Stimulated activated CD8-positive, alpha-beta memory T cell treated with anti-CD3 and anti-CD28 coated beads, Interleukin-15, amount 100 ng/mL, for 4 hours (primary cell): ENCODE measurements at regions not wholly inside any gene's neighbourhood (a gene's known extent, or its start where the extent isn't known, plus 50 kb on each side); places are given as distances from the start of the nearest gene placed in this dataset.

Source experiments
- DNase-seq, 2 donors: peaks; one replicate each; pipeline ENCODE4 v3.0.0-alpha.2; 2020; ENCODE audit warnings: low read depth in 2 of 2

- DNase-seq = no peak
Measured at GRCh38 chr2:36059691-36060090, 295.9 kb upstream of the CRIM1 start.

DNA sequence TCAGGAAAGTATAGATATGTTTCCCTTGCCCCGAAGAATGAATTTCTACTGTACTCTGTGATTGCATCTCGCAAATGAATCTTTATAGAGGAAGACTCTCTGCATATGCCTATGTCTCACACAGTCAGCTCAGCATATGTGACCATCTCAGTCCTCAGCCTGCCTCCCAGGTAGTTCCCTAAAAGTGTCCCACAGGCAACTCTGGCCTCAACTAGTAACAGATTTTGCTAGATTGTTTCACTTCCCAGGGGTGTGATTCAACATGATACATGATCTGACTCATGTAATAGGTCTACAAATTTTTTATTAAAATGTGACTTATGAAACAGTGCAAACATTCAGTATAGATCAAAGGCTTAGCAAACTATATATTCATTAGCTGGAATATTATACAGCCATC lies 296.6 kb upstream of the CRIM1 start:
- DNase-seq = no peak

DNA sequence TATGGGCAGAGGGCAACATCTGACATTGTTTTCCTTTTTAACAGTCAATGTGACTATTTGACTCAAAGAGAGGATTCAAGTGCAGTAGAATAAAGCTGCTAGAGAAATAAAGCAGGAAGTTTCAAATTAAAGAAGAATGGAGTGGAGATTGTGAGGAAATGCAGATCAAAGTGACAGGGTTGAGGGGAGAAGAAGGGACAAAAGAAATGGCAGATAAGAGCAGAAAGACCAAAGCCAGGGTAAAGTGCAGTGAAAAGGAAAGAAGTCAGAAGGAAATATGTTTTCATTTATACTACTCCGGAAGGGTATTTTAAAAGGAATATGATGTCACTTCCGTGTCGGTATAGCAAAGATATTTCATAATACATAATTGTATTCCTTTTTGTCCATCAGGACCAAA lies 297.5 kb upstream of the CRIM1 start:
- DNase-seq = no peak

DNA sequence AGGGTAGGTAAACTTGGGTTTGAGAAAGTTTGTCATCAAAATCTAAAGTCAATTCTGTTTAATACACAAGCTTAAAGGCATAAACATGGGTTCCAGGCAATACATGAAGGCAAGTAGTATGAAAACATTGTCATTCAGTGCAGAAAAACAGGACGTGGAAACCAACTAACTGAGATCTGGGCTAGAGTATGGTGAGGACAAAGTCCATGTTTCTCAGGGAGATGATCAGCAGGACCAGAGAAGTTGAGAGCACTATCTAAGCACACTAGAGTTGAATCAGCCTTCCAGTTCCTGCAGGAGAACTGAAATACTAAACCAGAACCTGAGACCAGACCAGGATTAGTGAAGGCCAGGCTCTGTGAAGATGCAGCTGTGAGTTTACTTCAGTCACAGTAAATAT lies 302.8 kb upstream of the CRIM1 start:
- DNase-seq = no peak

- no peak for DNase-seq
Measured at GRCh38 chr2:36044411-36044810, 311.2 kb upstream of the CRIM1 start.

GRCh38 chr2:36035137-36035536 lies 320.4 kb upstream of the CRIM1 start:
- DNase-seq = no peak

GRCh38 chr2:36032046-36032445 lies 323.5 kb upstream of the CRIM1 start:
- no peak for DNase-seq

DNA sequence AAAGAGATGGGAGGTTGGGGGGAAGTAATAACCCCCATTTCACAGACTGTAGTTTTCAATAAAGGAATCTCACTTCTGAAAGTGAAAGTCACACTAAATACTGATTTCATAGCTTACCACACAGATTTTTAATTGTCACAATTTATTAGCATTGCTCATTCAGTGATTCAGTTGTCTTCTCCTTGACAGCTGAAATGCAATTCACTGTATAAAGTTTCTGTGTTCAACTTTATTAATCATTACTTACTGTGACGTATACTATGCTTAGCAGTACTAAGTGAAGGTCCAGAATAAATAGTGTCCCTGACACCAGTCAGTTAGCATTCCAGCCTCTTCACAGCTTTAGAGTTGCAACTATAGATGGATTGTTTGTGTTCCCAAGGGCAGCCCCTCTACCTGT lies 324.1 kb upstream of the CRIM1 start:
- DNase-seq = no peak

- no peak for DNase-seq
Measured at GRCh38 chr2:36027616-36028015, 328.0 kb upstream of the CRIM1 start.

- DNase-seq = no peak
Measured at GRCh38 chr2:36013064-36013463, 342.5 kb upstream of the CRIM1 start.

- DNase-seq = no peak
Measured at GRCh38 chr2:36006444-36006843, 349.1 kb upstream of the CRIM1 start.

DNA sequence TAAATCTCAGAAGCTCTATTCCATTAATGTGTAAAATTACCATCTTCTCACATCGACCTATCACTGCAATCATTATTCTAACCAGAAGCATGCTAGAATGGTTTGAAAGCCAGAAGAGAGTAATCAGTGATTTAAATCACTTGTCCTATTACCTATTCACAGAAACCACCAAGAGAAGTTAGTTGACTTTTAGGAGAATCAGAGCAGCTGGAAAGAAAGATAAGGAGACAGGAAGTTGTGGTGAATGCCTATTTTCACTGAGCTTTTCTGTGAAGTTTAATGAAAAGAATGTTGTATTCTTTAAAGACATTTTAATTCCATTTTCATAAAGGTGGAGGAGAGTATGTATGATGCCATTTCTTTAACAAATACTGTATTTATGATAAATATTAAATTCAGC lies 352.6 kb upstream of the CRIM1 start:
- no peak for DNase-seq

- no peak for DNase-seq
Measured at GRCh38 chr2:35997488-35997887, 358.1 kb upstream of the CRIM1 start.

DNA sequence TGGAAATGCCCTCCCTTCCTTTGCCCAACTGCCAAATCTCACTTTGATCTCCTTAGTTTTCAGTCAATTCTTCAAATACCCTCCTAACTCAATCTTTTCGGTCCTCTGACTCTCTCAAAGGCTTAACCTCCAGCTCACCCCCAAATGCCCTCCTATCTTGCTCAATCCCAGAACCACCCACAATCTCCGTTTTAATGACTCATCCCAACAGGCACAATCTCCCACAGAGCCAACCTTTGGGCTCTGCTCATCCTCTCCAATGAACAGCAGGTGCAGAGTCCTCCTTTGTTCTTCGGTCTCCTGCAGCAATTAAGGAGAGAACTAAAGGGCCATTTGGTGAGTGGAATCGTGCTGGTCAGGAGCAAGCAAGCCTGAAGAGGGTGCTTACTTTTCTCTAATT lies 366.1 kb upstream of the CRIM1 start:
- DNase-seq = no peak

GRCh38 chr2:35989040-35989439 lies 366.5 kb upstream of the CRIM1 start:
- DNase-seq = no peak

DNA sequence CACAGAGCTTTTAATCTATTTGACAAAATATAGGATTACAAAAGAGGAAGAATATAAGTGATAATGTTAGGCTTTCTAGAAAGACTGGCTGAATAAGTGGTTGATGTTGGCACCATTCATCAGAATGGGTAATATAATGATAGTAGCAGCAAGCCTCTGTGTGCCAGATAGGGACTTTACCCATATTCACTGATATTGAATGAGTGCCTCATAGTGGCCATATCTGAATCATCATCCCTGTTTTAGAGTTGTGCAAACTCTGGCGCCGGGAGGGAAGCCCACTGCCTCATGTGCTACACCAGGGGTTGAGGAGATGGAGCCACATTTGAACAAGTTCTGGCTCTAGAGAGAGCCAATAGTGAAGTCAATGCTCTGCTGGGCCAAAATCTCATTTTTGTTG lies 368.7 kb upstream of the CRIM1 start:
- no peak for DNase-seq

DNA sequence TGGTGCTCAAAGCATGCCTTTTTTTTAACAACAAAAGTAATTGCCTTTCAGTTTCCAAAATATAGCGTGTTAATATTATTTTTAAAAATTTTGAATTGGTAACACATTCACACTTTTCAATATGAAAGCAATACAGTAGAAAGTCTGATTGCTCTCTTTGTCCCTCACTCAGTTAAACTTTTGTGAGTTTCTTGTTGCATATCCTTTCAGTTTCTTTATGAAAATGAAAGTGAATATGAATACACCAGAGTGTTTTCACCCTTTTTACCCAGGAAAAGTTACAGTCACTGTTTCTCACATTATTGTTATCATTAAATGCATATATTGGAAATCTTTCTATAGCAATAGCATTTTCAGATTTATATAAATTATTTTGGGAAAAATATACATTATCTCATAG lies 377.4 kb upstream of the CRIM1 start:
- DNase-seq = no peak

GRCh38 chr2:35976611-35977010 lies 379.0 kb upstream of the CRIM1 start:
- DNase-seq = no peak

DNA sequence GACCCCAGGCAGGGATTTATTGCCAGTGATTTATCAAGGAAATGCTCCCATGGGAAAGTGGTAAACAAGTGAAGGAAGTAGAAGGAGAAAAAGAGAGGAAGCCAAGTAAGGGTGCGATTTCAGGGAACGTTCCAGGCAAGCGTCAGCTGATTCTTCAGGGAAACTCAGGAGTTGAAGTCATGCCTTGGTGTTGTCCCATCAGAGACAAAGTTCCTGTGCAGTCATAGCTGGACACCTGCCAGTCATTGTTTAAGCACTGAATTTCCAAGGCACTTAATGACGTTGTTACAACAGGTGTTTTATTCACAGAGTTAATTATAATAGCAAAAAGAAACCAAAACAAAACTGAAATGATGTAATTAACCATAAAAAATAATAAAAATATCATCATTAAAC lies 381.8 kb upstream of the CRIM1 start:
- no peak for DNase-seq

DNA sequence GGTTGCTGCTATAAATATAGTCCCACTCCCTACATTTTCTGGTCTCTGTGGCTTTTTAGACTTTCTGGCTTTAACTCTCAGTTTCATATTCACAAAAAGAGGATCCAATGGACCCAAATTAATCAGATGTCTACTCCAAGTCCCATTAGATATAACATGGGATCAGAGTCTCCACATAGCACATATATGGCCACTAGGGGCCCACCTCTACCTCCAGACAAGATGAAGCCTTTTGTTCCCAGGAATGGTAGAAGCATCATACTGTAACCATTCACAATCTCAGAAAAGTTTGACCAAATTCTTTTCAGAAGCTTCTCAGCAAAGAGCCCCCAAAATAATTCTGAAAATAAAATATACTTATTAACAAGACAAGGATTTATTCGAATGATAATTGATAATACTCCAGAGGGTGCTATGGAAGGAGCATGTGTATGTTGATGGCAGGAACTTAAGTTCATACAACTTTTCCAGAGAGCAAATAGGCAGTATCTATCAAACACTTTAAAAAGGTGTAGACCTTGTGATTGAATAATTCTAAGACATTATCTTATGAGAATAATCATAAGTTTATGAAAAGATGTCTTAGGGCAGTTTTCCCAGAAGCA lies 382.3 kb upstream of the CRIM1 start:
- no peak for DNase-seq

DNA sequence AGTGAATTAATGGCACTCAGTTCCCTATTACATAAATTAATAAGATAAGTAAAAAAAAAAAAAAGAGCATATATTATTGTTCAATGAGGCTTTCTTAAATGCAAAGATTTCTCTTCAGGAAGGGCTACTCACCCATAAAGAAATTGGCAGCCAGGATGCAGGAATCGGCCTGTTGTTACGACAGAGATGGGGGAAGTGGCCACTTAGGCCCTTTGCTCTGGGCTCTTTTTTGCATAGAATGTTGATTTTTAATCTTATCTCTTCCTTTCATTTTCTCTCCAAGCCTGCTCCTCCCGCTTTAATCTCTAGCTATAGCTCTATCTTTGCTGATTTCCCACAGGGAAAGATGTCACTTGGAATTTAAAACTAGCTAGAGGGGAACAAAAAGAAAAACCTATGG lies 391.8 kb upstream of the CRIM1 start:
- no peak for DNase-seq

DNA sequence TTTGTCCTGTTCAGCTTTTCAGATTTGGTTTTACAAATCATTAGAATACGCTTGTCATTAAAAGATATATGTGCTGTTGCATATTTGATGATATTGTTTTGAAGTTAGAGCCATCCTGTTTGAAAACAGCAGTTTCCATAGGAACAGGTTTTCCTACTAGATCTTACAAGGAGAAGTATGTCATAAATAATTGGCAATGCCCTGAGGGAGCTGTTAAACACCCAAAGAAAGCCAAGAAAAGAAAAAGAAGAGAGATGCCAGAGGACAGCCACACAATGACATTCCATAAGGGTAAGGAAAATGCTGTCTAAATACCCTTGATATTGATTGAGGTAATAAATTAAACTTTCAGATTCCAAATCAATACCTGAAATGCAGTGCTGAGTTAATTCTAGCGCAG lies 392.2 kb upstream of the CRIM1 start:
- no peak for DNase-seq

DNA sequence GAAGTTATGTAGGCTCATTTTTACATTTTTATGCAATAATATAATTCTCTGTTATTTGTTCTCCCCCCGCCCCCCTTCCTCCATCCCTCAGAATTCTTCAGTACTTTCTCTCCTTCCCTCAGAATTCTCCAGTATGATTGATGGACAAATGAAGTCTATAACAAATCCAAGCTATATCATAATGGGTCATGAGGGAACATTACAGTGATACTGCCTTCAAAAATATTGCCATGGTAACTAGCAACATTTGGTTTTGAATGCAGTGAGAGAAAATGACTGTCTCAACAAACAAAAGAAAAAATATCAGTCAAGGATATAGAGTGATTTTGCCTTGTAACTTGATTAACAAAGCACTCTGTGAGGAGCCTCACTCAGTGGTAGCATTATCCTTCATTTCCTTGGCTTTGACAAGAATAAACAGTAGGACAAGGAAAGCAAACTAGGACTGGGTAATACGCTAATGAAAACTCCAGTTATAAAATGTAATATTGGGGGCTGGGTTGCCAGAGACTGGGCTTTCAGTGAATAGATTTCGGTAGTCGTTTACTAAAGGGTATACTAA lies 392.9 kb upstream of the CRIM1 start:
- no peak for DNase-seq

DNA sequence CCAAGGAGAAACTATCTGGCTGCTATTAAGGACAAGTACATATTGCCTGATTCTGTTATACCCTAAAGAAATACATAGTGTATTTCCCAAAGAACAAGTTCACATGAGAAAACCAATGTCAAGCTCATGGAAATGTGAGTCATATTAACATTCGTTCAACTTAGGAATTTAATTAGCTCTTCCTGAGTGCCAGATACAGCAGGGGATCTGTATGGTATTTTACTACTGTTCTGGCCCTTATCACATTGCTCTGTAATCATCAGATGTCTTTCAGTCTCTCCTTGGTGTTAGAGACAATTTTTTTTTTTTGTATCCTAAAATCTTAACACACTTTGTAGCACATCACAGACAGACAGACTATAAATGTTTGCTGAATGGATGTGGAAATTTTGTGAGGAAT lies 395.0 kb upstream of the CRIM1 start:
- no peak for DNase-seq
